ENCODE measurements at regions not wholly inside any gene's neighbourhood (a gene's known extent, or its start where the extent isn't known, plus 50 kb on each side); places are given as distances from the start of the nearest gene placed in this dataset.

- no peak for DNase-seq (ENCODE audit: low read depth)
- TF ChIP-seq, protein P1, sequence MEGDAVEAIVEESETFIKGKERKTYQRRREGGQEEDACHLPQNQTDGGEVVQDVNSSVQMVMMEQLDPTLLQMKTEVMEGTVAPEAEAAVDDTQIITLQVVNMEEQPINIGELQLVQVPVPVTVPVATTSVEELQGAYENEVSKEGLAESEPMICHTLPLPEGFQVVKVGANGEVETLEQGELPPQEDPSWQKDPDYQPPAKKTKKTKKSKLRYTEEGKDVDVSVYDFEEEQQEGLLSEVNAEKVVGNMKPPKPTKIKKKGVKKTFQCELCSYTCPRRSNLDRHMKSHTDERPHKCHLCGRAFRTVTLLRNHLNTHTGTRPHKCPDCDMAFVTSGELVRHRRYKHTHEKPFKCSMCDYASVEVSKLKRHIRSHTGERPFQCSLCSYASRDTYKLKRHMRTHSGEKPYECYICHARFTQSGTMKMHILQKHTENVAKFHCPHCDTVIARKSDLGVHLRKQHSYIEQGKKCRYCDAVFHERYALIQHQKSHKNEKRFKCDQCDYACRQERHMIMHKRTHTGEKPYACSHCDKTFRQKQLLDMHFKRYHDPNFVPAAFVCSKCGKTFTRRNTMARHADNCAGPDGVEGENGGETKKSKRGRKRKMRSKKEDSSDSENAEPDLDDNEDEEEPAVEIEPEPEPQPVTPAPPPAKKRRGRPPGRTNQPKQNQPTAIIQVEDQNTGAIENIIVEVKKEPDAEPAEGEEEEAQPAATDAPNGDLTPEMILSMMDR (IDR thresholded peaks at IDR 0.05; ENCODE audit: insufficient read depth, low read depth, low read length), result no peak
Observed at GRCh38 chr7:9453521-9453920, 1020.1 kb downstream of the NXPH1 start.

DNA sequence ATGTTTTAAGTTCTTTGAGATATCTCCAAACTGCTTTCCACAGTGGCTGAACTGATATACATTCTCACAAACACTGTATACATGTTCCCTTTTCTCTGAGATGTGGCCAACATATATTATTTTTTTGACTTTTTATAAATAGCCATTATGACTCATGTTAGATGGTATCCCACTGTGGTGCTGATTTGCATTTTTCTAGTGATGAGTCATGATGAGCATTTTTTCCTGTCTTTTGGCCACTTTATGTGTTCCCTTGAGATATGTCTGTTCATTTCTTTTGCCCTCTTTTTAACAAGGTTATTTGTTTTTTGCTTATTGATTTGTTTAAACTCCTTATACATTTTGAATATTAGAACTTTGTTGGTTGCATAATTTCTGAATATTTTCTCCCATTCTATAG is 1055.1 kb downstream of the NXPH1 start:
- peak; percentile 55 for DNase-seq (ENCODE audit: low read depth)
- TF ChIP-seq, protein P1 (IDR thresholded peaks at IDR 0.05; ENCODE audit: insufficient read depth, low read depth, low read length), result no peak
- H3K4me3 ChIP-seq (ENCODE audit: low read depth, low read length), result no peak overlapping the region

More at GRCh38 chr7:9453521-9453920, 1020.1 kb downstream of the NXPH1 start:
- no peak overlapping the region for H3K4me3 ChIP-seq (ENCODE audit: low read depth, low read length)

DNA sequence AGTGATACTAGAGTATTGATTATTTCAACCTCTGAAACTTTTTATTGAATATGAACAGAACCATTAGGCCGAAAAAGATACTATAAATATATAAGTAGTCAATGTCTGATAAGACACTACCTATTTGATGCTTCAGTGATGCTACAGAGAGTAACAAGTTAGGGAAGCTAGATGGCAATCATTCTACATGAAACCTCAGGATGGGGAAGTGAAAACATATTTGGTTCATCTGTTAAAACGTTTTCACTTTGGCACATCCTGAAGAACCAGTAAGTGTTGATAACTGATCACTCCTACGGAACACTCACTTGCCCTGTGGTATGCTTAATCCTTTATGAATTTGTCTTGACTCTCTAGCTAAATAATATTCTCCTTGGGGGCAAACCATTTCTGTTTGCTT is 1064.9 kb downstream of the NXPH1 start:
- DNase-seq (ENCODE audit: low read depth), result no peak
- no peak overlapping the region for H3K4me3 ChIP-seq (ENCODE audit: low read depth, low read length)
- TF ChIP-seq, protein P1 (IDR thresholded peaks at IDR 0.05; ENCODE audit: insufficient read depth, low read depth, low read length), result no peak

- TF ChIP-seq, protein P1 (IDR thresholded peaks at IDR 0.05; ENCODE audit: insufficient read depth, low read depth, low read length), result no peak
- no peak overlapping the region for H3K4me3 ChIP-seq (ENCODE audit: low read depth, low read length)
- no peak for DNase-seq (ENCODE audit: low read depth)
Observed at GRCh38 chr7:9502269-9502668, 1068.9 kb downstream of the NXPH1 start.

GRCh38 chr7:9504678-9505077 is 1071.3 kb downstream of the NXPH1 start:
- no peak overlapping the region for H3K4me3 ChIP-seq (ENCODE audit: low read depth, low read length)
- DNase-seq (ENCODE audit: low read depth), result no peak
- TF ChIP-seq, protein P1 (IDR thresholded peaks at IDR 0.05; ENCODE audit: insufficient read depth, low read depth, low read length), result no peak

- DNase-seq (ENCODE audit: low read depth), result no peak
- H3K4me3 ChIP-seq (ENCODE audit: low read depth, low read length), result no peak overlapping the region
- TF ChIP-seq, protein P1 (IDR thresholded peaks at IDR 0.05; ENCODE audit: insufficient read depth, low read depth, low read length), result no peak
Observed at GRCh38 chr7:9505516-9505915, 1072.1 kb downstream of the NXPH1 start.

- TF ChIP-seq, protein P1 (IDR thresholded peaks at IDR 0.05; ENCODE audit: insufficient read depth, low read depth, low read length), result no peak
- no peak for DNase-seq (ENCODE audit: low read depth)
- H3K4me3 ChIP-seq (ENCODE audit: low read depth, low read length), result no peak overlapping the region
Observed at GRCh38 chr7:9507290-9507689, 1073.9 kb downstream of the NXPH1 start.
